NT2/D1 (cell line): ENCODE measurements at regions not wholly inside any gene's neighbourhood (a gene's known extent, or its start where the extent isn't known, plus 50 kb on each side); places are given as distances from the start of the nearest gene placed in this dataset.

Experiments
- SUZ12 ChIP-seq: IDR thresholded peaks from 2 replicates; pipeline ENCODE4 v1.6.1; 2011; ENCODE audit not compliant: insufficient read length, insufficient read depth; ENCODE audit errors: extremely low read depth
- YY1 ChIP-seq: IDR thresholded peaks from 2 replicates; pipeline ENCODE4 v1.6.1; 2011; ENCODE audit not compliant: insufficient read length, insufficient read depth
- ZNF274 ChIP-seq: IDR thresholded peaks from 2 replicates; pipeline ENCODE4 v1.6.1; 2011; ENCODE audit warnings: mild to moderate bottlenecking, low read depth, low read length

DNA sequence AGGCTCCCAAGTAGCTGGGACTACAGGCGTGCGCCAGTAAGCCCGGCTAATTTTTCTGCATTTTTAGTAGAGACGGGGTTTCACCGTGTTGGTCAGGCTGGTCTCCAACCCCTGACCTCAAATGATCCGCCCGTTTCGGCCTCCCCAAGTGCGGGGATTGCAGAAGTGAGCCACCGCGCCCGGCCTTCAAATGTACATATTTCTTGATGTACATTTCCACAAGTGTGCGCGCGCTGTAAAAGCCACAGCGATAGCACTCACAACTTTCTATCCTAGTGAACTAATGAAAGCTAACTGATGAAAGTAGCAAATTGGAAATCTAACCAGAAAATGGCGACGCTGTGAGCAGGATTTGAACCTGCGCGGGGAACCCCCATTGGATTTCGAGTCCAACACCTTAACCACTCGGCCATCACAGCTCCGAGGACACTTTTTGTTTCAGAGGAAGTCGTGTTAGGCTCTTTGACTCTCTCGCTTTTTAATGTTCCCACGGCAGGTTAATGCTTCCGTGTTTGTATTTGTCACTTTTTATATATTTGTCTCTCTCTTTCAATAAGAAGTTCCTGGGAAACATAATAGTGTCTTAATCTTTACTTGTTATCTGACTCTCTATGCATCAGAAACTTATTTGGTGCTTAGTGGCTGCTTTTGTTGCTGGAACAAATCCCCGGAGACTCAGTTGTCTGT, 199.4 kb upstream of the ZNF184 start:
- TF ChIP-seq ZNF274 (no peak), SUZ12 (no peak), YY1 (no peak)
